HG02981 (cell line): ENCODE measurements at regions not wholly inside any gene's neighbourhood (a gene's known extent, or its start where the extent isn't known, plus 50 kb on each side); places are given as distances from the start of the nearest gene placed in this dataset.

Experiments used
- ATAC-seq: cut with Tn5 transposase; IDR thresholded peaks from one replicate; pipeline ENCODE4 v1.9.1; 2021; ENCODE audit warnings: mild to moderate bottlenecking, moderate library complexity; ENCODE audit not compliant: unreplicated experiment

DNA sequence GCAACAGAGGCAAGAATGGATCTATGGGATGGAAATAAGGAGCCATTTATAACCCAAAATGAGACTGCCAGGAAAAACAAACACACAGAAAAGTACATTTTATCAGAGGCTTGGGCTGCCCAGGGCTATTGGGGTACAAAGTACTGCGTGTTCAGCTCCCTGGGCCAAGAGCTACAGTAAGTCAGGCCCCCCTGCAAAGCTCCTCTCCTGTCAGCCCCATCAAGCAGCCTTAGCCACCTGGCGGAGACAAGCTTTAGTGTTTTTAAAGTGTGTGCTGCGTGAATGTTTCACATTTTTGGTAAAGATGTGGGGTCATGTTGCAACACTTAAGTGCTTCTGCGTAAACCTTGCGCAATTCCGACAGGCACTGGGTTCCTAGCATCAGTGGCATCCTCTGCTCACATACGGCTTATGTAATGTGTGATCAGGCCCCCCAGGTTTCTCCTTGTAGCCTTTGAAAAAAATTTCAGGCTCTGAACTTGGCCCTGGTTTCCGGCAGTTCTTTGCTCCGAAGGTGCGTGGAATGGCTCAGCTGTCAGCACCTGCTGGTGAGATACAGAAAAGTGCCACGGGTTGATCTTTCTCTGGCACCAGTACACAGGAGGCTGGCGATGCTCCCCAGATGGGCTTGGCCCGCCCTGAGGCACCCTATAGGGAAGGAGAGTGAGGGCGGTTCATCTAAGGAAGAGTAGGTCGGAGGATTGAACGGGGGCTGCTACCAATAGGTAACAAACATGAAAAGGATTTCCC is 198.7 kb upstream of the EEA1 start:
- ATAC-seq: no peak

DNA sequence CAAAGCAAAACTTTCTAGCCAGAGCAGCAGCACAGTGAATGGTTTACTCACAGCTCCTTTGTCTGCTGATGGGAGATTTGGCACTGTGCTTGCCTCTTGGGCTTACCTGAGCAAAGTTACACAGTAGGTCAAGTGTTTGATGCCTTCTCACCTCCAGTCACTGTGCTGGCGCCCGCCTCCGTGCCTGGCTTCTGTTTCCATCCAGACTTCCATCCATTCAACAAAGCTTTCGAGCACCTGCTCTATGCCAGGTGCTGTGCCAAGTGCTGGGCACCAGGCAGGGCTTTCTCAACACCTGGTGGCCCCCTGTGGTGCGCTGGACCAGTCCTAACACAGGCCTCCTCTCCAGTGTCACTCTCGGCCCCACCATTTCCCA is 199.2 kb upstream of the EEA1 start:
- ATAC-seq: no peak

DNA sequence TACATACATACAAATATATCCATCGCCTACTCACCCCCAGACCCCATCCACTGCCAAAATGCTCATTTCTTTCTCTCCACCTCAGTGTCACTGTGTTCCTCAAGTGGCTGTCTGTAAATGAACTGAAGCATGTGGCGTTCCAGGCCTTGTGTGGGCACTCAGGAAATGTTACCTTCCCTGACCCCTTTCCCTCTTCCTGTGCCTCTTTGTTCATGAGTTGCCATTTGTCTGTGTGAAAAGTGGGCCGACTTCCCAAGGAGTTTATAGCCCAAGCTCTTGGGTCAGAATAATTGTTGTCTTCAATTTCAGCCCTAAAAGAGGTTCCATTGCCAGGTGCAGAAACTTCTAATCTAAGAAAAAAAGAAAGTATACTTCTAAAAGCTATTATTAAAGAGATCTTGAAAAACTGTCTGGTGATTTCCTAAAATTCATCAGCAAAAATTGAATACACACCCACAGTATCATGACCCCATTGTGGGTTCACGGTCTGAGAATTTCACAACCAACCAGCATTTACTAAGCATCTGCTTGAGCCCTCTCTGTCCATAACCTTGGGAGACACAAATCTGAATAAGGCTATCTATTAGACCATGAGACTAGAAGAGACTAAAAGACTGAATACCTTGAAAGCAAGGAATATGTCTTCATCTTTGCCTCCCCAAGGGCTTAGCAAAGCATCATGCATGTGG is 201.4 kb upstream of the EEA1 start:
- ATAC-seq: no peak

DNA sequence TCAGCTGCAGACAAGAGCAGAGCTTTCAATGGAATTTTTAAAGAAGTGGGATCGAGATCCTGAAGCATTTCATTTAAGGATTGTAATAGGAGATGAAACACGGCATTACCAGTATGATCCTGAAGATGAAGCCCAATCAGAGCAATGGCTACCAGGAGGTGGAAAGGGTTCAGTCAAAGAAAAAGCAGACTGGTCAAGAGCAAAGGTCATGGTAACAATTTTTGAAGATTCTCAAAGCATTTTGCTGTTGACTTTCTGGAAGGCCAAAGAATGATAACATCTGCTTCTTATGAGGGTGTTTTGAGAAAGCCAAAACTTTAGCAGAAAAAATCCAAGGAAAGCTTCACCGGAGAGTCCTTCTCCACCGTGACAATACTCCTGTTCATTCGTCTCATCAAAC is 204.3 kb upstream of the EEA1 start:
- ATAC-seq: no peak

DNA sequence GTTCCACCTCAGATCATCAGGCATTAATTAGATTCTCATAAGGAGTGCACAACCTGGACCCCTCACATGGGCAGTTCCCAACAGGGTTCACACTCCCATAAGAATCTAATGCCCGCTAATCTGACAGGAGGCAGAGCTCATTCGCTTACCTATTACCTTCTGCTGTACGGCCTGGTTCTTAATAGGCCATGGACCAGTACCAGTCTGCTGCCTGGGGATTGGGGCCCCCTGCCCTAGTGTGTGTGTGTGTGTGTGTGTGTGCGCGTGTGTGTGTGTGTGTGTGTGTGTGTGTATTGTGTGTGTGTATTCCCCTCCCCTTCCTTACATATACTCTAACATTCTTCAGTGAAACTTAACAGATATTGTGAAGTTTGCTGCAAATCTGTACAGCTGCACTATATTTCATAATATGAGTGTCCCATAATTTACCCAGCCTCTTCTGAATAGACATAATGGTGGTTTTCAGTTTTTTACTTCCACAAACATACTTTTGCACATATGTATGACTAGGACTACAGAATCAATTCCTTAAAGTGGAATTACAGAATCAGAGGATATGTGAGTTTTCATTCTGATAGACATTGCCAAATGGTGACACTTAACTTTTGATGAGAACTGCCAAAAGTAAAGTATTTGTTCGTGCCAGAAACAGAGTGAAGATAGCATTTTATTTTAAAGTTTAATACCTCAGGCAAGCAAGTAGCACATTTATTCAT is 205.2 kb upstream of the EEA1 start:
- no peak for ATAC-seq

DNA sequence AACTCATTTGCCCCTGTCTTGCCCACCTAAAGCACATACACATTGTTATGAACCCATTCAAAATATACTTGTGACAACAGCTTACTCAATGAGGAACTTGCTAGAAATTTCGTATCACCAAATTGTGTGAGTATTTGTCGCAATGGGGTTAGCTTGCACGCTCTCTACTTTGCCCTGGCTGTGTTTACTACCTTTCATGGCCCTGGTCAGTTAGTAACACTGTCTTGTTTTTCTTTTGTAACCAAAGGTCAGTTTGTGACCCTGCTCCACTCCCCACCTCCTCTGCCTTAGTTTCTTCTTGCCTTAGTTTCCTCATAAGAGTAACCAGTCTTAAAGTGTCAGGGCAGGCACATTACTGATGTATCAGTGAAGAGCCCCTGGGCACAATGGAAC is 205.8 kb upstream of the EEA1 start:
- no peak for ATAC-seq

DNA sequence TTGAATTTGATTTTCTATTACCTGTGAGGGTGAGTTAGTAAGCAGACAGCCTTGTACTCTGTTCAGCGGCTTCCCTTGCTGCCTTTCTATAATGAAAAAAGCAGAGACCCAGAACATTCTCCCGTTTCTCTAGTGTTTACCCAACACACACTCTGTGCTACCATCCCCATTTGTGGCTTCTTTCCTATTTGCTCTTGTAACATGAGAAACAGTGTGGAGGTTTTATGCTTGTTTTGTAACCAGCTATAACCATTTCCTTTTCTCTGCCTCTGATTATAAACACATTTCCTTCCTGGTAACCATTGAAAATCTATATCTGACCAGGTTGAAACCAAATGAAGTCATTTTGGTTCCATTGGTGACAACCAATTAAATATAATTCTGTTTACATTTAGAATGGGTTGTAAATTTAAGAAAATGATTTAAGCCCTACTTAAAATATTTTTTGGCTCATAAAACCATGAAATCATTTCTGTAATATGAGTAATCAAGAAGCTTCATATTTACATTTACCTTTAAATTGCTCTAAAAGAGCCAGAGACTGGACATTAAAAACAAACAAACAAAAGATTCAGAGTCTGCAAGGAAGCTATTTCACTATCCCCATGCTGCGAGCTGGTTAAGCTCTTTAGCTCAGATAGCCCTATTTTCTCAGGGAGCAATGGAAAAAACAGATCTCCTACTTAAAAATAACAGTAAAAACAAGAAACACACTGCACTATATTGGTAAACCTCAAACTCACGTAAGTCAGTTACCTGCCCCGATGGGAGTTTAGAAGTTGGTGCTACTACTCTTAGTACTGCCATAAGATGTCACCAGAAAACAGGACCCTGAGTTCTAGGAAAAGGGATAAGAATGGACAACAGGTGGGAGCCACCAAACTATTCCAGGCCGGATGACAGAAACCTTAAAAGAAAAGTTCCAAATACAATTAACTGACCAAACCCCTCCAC is 206.5 kb upstream of the EEA1 start:
- ATAC-seq: no peak

DNA sequence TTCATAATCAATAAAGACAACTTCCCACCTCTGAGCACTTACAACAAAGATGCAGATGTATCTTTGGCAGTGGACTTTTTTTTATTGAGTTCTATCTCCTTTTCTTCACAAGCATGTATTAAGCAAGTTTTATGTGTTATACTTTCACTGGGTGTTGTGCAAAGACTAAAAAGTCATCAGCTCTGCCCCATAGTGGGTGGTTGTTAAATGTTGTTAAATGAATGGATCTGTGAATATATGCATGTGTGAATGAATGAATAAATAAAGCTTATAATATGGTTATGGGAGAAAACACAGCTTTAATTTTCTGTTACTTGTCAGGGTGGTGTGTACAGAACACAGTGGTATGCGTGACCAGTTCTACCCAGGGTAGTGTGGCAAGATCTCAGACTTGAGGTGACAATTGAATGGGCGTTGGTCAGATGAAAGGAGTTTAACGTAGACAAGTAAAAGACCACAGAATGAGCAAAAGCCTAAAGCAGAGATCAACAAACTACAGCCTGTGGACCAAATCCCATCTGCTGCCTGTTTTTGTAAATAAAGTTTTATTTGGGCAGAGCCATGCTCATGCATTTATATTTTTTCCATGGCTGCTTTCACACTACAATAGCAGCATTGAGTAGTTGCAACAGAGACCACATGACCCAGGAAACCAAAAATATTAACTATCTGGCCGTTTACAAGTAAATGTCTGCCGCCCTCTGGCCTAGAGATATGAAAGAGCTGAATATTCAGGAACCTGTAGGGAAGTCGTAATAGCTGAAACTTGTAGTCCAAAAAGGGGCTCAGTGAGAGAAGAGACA is 207.4 kb upstream of the EEA1 start:
- no peak for ATAC-seq

DNA sequence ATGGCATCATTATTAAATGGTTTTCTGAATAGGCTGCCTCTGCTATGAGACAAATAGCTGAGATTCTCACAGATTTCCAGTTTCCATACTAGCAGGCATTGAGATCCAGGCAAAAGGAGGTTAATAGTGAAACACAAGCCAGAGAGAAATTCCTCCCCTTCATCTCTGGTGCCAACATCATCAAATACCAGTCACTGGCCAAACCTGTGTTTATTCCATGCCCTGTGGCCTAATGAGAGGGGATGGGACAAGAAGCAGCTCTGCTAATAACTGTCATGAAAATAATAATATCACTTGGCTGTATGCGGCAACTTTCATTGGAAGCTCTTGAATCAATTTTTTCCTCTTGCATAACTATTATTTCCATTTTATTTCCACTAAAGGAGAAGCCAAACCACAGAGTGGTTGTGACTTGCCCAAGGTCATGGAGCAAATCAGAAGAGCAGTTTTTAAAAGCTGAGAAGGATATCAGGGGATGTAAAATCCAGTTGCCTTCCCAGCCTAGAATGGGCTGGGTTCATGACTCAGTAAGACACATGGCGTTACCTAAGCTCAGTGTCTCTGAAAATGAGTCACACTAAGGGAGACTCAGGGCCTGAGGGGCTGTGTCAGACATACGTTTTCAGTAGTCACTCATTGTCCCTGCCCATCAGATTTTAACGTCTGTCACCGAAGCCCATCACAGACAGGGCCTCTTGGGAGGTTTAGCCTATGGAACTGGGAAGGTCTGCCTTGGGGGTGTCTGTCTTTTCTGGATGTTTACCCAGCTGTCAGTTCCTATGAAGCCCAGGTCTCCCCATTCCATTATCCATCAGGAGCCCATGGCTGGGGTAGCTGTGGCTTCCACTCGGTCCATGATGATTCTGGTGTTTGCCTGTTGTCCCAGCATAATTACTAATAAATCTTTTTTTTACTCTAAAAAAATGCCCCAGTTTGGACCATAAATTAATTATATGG is 208.8 kb upstream of the EEA1 start:
- peak; percentile 59 for ATAC-seq

DNA sequence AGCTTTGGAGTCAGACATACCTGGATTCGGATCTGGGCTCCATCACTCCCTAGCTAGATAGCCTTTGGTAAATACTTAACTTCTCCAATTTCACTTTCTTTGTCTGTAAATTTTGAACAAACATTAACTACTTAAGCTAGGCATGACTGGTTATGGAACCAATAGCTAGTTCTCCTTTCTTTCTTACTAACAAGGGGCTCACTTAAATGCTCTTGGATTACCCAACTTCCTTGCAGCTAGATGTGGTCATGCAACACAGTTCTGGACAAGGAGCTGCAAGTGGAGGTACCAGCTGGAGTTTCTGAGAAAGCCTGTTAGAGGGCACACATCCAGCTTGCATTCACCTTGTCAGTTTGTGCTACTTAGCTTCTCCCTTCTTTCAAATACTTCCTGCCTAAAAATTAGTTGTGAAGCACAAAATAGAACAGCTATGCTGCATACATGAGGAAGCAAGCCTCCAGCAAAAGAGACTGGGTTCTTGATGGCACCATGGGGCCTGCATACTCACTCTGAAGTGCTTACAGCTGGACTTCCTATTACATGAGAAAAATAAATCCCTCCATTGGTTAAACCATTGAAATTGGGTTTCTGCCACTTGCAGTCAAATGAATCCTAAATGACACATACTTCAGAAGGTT is 210.1 kb upstream of the EEA1 start:
- peak; percentile 64 for ATAC-seq

DNA sequence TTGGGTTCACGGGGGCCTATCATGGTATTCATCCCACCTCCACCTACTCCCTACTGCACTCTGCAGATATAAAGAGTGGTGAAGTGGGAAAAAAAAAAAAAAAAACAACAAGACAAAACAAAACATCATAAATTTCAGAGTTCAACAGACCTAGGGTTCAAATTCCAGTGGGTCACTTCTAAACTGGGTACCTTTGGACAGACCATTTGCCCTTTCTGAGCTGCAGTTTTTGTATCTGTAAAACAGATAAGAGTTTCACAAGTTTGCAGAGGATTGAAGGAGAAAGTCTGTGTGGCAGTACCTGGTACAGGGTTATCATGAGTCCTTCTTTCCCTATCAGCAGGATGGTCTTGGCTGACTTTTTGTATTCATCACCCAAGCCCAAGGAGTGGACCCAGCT is 211.2 kb upstream of the EEA1 start:
- no peak for ATAC-seq

DNA sequence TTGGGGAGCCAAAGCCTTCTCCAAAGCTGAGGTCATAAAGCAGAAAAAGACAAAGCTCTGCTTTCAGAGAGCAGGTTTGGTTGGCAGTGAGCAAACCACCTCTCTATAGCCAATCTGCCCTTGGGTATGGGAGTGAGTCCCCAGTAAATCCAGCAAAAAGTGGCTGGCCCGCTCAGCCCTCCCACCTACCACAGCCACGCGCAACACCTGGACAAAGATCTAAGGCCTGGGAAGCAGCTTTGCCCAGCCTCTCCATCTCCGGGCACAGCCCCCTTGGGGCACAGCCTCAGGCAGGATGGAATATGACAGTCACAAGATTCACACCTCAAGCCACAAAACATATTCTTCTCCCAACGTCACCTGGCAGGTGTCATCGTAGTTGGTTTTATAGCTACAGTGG is 211.7 kb upstream of the EEA1 start:
- ATAC-seq: no peak

DNA sequence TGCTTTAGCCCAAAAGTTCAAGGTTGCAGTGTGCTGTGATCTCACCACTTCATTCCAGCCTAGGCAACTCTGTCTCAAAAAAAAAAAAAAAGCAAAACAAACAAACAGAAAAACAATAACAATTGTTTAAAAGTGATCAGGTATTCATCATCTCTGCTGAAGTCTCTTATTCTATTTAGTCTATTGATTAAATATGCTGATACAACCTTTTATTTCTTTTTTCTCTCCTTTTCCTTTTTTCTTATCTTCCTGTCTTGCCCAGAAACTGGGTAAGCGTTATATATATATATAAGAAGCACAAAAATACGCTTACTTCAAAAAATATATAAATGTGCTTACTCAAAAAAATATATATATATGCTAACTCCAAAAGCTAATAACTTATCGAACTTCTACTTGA is 213.8 kb upstream of the EEA1 start:
- no peak for ATAC-seq

DNA sequence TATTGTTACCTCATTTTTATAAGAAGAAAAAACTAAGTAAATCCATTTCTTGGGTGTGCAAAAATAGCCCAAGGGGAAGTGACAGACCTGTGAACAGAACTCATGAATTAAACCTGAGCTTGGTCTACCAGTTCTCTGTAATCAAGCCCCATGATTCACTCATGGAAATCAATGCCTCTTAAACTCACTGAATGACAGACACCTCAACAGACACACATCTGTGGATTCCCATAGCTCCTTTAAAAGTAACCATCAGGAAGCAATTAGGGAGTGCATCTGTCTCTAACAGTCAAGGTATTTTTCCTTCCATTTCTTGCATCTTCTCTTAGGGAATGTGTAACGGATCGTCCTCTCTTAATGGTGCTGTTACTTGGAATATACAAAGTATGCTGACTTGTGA is 215.0 kb upstream of the EEA1 start:
- ATAC-seq: no peak

DNA sequence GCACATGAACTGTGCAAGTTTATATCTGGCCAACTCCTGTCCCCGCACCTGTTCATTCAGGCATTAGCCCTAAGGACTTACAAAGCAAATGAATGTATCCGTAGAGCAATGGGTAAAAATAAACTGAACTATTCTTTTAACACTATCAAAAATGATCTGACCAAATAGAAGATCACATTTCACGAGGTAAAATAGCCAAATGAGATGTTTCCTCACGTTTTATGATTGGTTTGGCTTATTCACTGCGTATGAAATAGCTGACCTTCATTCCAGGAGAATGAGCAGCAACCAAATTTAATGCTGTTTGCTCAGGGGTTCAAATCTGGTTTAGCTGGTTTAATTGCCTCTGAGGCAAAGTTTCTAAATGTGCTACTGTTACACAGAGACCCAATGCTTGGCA is 216.0 kb upstream of the EEA1 start:
- ATAC-seq: no peak

DNA sequence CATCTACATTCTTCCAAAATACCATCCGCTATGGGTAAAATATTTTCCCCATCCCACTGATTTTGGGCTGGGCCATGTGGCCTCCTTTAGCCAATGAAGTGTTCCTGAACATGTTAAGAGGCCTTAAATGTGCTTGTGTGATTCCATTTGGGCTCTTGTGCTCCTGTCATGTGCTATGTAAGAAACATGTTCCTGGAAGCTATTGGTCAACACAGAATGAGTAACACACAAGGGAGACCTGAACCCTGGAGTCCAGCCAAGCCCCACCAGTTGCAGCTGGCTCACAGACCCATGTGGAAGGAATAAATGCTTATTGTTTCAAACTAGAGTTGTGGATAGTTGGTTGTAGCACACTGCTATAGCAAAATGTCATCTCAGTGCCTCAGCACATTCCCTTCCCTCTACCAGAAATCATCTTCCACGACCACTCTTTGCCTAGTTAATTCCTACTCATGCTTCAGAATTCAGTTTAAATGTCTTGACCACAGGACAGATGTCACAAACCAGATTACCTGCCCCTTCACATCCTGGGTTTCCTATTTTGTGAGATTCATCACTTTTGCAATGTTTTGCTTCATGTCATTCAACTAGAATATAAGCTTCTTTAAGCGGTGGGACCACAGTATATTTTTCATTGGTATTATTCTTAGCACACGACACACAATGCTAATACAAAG is 217.3 kb upstream of the EEA1 start:
- ATAC-seq: no peak

DNA sequence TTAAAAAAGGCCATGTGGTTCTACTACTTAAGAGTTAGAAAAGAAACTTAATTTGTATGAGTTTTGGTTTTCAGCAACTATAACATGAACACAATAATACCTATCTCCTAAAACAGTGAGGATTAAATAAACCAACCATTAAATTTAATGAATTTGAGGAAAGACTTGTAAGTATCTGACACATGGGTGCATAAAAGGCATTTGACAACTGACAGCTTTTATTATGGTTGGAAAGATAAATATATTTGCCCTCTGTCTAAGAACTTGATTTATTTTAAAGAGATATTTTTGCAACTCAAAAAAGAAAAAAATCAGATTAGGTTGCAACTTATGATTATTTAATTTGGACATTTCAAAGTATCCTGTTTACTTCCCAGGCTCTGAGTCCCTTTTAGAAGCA is 217.9 kb upstream of the EEA1 start:
- ATAC-seq: no peak

DNA sequence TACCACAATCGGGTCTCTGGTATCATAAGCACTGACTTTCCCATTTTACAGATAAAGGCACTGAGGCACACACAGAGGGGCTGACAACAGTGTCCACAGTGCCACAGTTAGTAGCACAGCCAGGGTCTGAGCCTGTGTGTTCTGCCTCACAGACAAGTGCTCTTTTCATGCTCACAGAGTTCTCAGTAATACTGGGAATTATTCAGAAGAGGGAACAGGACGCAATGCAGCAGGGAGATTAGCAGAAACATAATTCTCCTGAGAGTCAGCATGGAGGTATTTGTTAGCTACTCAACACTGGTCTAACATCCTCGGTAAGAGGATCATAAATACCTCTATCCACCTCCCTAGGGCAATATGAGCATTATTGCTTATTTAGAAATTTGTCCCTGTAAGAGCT is 219.3 kb upstream of the EEA1 start:
- ATAC-seq: no peak
